ENCODE measurements at regions not wholly inside any gene's neighbourhood (a gene's known extent, or its start where the extent isn't known, plus 50 kb on each side); places are given as distances from the start of the nearest gene placed in this dataset.

DNA sequence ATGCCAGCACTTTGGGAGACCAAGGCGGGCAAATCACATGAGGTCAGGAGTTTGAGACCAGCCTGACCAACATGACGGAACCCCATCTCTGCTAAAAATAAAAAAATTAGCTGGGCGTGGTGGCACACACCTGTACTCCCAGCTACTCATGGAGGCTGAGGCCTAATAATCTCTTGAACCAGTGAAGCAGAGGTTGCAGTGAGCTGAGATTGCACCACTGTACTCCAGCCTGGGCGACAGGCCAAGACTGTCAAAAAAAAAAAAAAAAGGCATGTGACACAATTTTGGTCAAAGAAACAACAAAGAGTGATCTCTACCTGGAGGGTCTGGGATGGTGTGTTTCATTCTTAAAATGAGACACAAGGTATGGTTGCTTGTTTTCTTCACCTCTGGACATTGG, 188.2 kb upstream of the HS3ST1 start:
- intact Hi-C loops (cut with DNase I): no loop called here
- H3K9me3 ChIP-seq: no peaks in the 10 kb centered on the region
- H3K4me1 ChIP-seq: no peaks in the 10 kb centered on the region
- H3K27me3 ChIP-seq: no peaks in the 10 kb centered on the region
- DNase-seq: no peak
- H3K27ac ChIP-seq: no peak overlapping the region
- H3K4me3 ChIP-seq: no peak overlapping the region
- 84 to 85% methylated on average over 4 of the region's 4 CpGs for WGBS, 2 donors
- TF ChIP-seq POLR2A (IDR thresholded peaks at IDR 0.05) (no peak), POLR2AphosphoS5 (IDR thresholded peaks at IDR 0.05) (no peak), CTCF (IDR thresholded peaks at IDR 0.05) (no peak), EP300 (IDR thresholded peaks at IDR 0.05) (no peak)
- H3K36me3 ChIP-seq: no peaks in the 10 kb centered on the region

DNA sequence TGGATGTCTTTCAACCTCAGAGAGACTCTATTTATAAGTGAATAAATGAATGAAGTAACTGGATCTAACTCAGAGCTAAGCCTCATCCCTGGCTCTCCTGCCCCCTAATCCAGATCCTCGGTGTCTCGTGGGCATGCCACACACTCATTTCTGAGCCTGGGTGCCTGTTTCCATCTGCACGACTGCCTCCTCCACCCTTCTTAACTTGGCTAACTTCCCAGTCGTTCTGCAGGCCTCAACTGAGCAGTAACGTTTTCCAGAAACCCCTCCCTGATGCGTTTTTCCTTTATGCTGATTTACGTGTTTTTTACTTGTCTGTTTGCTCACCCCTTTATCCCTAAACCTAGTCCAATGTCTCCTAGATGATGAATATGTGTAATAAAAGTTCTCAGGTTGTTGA, 186.9 kb upstream of the HS3ST1 start:
- TF ChIP-seq EP300 (IDR thresholded peaks at IDR 0.05) (no peak), POLR2A (IDR thresholded peaks at IDR 0.05) (no peak), CTCF (IDR thresholded peaks at IDR 0.05) (no peak), POLR2AphosphoS5 (IDR thresholded peaks at IDR 0.05) (no peak)
- intact Hi-C loops (cut with DNase I): no loop called here
- Histone ChIP-seq H3K27ac (no peak overlapping the region), H3K4me3 (no peak overlapping the region), H3K4me1 (no peaks in the 10 kb centered on the region), H3K9me3 (no peaks in the 10 kb centered on the region), H3K36me3 (no peaks in the 10 kb centered on the region), H3K27me3 (no peaks in the 10 kb centered on the region)
- DNase-seq: no peak
- WGBS, 2 donors: 24 to 58% methylated on average over 7 of the region's 7 CpGs

GRCh38 chr4:11614426-11614825, 185.7 kb upstream of the HS3ST1 start:
- DNase-seq: no peak
- H3K27me3 ChIP-seq: no peaks in the 10 kb centered on the region
- no peaks in the 10 kb centered on the region for H3K36me3 ChIP-seq
- intact Hi-C loops (cut with DNase I): no loop called here
- H3K4me3 ChIP-seq: no peak overlapping the region
- H3K4me1 ChIP-seq: no peaks in the 10 kb centered on the region
- whole genome bisulfite sequencing, 2 donors: 93% methylated on average over 5 of the region's 5 CpGs
- no peak overlapping the region for H3K27ac ChIP-seq
- TF ChIP-seq EP300 (IDR thresholded peaks at IDR 0.05) (no peak), POLR2AphosphoS5 (IDR thresholded peaks at IDR 0.05) (no peak), CTCF (IDR thresholded peaks at IDR 0.05) (no peak), POLR2A (IDR thresholded peaks at IDR 0.05) (no peak)
- H3K9me3 ChIP-seq: no peaks in the 10 kb centered on the region

DNA sequence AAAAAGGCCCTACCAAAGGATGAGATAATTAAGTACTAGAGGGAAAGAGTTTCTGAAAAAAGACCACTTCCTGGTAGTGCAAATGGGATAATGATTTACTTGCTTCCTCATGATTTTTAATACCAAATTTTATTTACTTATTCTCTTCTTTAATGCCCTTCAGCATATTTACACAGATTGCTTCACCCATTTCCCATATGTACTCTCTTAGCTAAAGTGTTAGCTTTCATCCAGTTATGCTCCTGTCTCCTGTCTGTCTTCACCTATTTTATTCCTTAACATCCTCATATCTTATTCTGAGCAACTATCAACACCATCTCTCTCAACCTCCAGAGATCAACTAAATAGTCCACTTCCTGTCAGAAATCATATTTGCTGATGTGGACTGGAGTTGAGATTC, 183.2 kb upstream of the HS3ST1 start:
- no peaks in the 10 kb centered on the region for H3K36me3 ChIP-seq
- H3K9me3 ChIP-seq: no peaks in the 10 kb centered on the region
- TF ChIP-seq POLR2AphosphoS5 (IDR thresholded peaks at IDR 0.05): no peak
- no peak for TF ChIP-seq CTCF (IDR thresholded peaks at IDR 0.05)
- TF ChIP-seq EP300 (IDR thresholded peaks at IDR 0.05): no peak
- no peaks in the 10 kb centered on the region for H3K4me1 ChIP-seq
- no peak for DNase-seq
- no peak overlapping the region for H3K27ac ChIP-seq
- no peaks in the 10 kb centered on the region for H3K27me3 ChIP-seq
- H3K4me3 ChIP-seq: no peak overlapping the region
- intact Hi-C loops (cut with DNase I): no loop called here

GRCh38 chr4:11609751-11610150, 181.1 kb upstream of the HS3ST1 start:
- Histone ChIP-seq H3K27me3 (no peaks in the 10 kb centered on the region), H3K4me1 (no peaks in the 10 kb centered on the region), H3K27ac (no peak overlapping the region), H3K36me3 (no peaks in the 10 kb centered on the region), H3K9me3 (no peaks in the 10 kb centered on the region), H3K4me3 (no peak overlapping the region)
- intact Hi-C loops (cut with DNase I): no loop called here
- 89% methylated on average over 2 of the region's 2 CpGs for WGBS, 2 donors
- TF ChIP-seq POLR2AphosphoS5 (IDR thresholded peaks at IDR 0.05): no peak
- no peak for TF ChIP-seq POLR2A (IDR thresholded peaks at IDR 0.05)
- no peak for TF ChIP-seq CTCF (IDR thresholded peaks at IDR 0.05)
- no peak for TF ChIP-seq EP300 (IDR thresholded peaks at IDR 0.05)
- DNase-seq: no peak

All from sigmoid colon (tissue), 6 donors.